ENCODE measurements at regions not wholly inside any gene's neighbourhood (a gene's known extent, or its start where the extent isn't known, plus 50 kb on each side); places are given as distances from the start of the nearest gene placed in this dataset.
"Not testable (repeated sequence)": the region's sequence is repeated elsewhere in the genome, so short reads cannot be mapped to it uniquely, and the experiment has no call there.

GRCh38 chr4:159966746-159967145, 863.9 kb downstream of the RAPGEF2 start:
- no peak for TF ChIP-seq CTCF (IDR thresholded peaks at IDR 0.05; ENCODE audit: borderline replicate concordance)
- Histone ChIP-seq H3K4me1 (no peaks in the 10 kb centered on the region), H3K36me3 (no peaks in the 10 kb centered on the region), H3K4me3 (no peak overlapping the region), H3K9me3 (replicated peaks) (peaks cover 6% of the 10 kb centered on the region), H3K27me3 (ENCODE audit: low read depth) (no peaks in the 10 kb centered on the region), H3K27ac (replicated peaks) (no peak overlapping the region)
- intact Hi-C loops (cut with micrococcal nuclease) = no loop called here
- no peak for DNase-seq

GRCh38 chr4:159976871-159977482, 874.1 kb downstream of the RAPGEF2 start:
- intact Hi-C loops (cut with micrococcal nuclease); H3K36me3 ChIP-seq; H3K27me3 ChIP-seq (ENCODE audit: low read depth); H3K4me3 ChIP-seq; DNase-seq; H3K4me1 ChIP-seq; H3K27ac ChIP-seq (replicated peaks): not testable (repeated sequence)
- peaks cover 15% of the 10 kb centered on the region for H3K9me3 ChIP-seq (replicated peaks)

- Histone ChIP-seq H3K9me3 (replicated peaks) (peaks cover 4% of the 10 kb centered on the region), H3K4me3 (no peak overlapping the region), H3K27me3 (ENCODE audit: low read depth) (no peaks in the 10 kb centered on the region), H3K36me3 (no peaks in the 10 kb centered on the region), H3K27ac (replicated peaks) (no peak overlapping the region), H3K4me1 (no peaks in the 10 kb centered on the region)
- TF ChIP-seq CTCF (IDR thresholded peaks at IDR 0.05; ENCODE audit: borderline replicate concordance) = no peak
- intact Hi-C loops (cut with micrococcal nuclease) = no loop called here
- DNase-seq = no peak
Measured at GRCh38 chr4:159977907-159978617, 875.2 kb downstream of the RAPGEF2 start.

GRCh38 chr4:159979351-159979750, 876.5 kb downstream of the RAPGEF2 start:
- H3K4me1 ChIP-seq = no peaks in the 10 kb centered on the region
- TF ChIP-seq CTCF (IDR thresholded peaks at IDR 0.05; ENCODE audit: borderline replicate concordance) = no peak
- H3K4me3 ChIP-seq = no peak overlapping the region
- intact Hi-C loops (cut with micrococcal nuclease) = no loop called here
- H3K9me3 ChIP-seq (replicated peaks) = no peaks in the 10 kb centered on the region
- DNase-seq = no peak
- no peak overlapping the region for H3K27ac ChIP-seq (replicated peaks)
- H3K36me3 ChIP-seq = no peaks in the 10 kb centered on the region
- no peaks in the 10 kb centered on the region for H3K27me3 ChIP-seq (ENCODE audit: low read depth)

GRCh38 chr4:159979953-159980352, 877.1 kb downstream of the RAPGEF2 start:
- no peaks in the 10 kb centered on the region for H3K4me1 ChIP-seq
- no peak overlapping the region for H3K4me3 ChIP-seq
- no peaks in the 10 kb centered on the region for H3K27me3 ChIP-seq (ENCODE audit: low read depth)
- no peak for DNase-seq
- TF ChIP-seq CTCF (IDR thresholded peaks at IDR 0.05; ENCODE audit: borderline replicate concordance) = no peak
- no peaks in the 10 kb centered on the region for H3K9me3 ChIP-seq (replicated peaks)
- no peaks in the 10 kb centered on the region for H3K36me3 ChIP-seq
- H3K27ac ChIP-seq (replicated peaks) = no peak overlapping the region
- intact Hi-C loops (cut with micrococcal nuclease) = no loop called here

- Histone ChIP-seq H3K4me1 (no peaks in the 10 kb centered on the region), H3K9me3 (replicated peaks) (no peaks in the 10 kb centered on the region), H3K27me3 (ENCODE audit: low read depth) (no peaks in the 10 kb centered on the region), H3K4me3 (no peak overlapping the region), H3K27ac (replicated peaks) (no peak overlapping the region), H3K36me3 (no peaks in the 10 kb centered on the region)
- intact Hi-C loops (cut with micrococcal nuclease) = no loop called here
- no peak for DNase-seq
- TF ChIP-seq CTCF (IDR thresholded peaks at IDR 0.05; ENCODE audit: borderline replicate concordance) = no peak
Measured at GRCh38 chr4:159980826-159981468, 878.1 kb downstream of the RAPGEF2 start.
